HepG2 (cell line): ENCODE measurements at regions not wholly inside any gene's neighbourhood (a gene's known extent, or its start where the extent isn't known, plus 50 kb on each side); places are given as distances from the start of the nearest gene placed in this dataset.

ENCODE experiments used
- CBFB ChIP-seq: sonication (generic); formaldehyde crosslinking; IDR thresholded peaks from 2 replicates; pipeline ENCODE4 v1.4.0; 2020; ENCODE audit warnings: missing genetic modification reagents
- EZH2 ChIP-seq: conservative IDR thresholded peaks from 2 replicates; pipeline ENCODE4 v1.6.1; 2012; ENCODE audit warnings: mild to moderate bottlenecking, low read depth, low read length, moderate library complexity
- GFI1 ChIP-seq: sonication (generic); formaldehyde crosslinking; IDR thresholded peaks from 2 replicates; pipeline ENCODE4 v1.5.0; 2020; ENCODE audit warnings: missing genetic modification reagents, mild to moderate bottlenecking, borderline replicate concordance
- MED1 ChIP-seq: sonication (generic); formaldehyde crosslinking; IDR thresholded peaks from 2 replicates; pipeline ENCODE4 v1.4.0; 2020; ENCODE audit warnings: missing genetic modification reagents
- SCMH1 ChIP-seq: sonication (generic); formaldehyde crosslinking; IDR thresholded peaks from 2 replicates; pipeline ENCODE4 v1.9.0; 2021; ENCODE audit warnings: missing genetic modification reagents, mild to moderate bottlenecking, borderline replicate concordance
- ZNF274 ChIP-seq: sonication (generic); formaldehyde crosslinking; IDR thresholded peaks from 2 replicates; pipeline ENCODE4 v1.5.1; 2020; ENCODE audit warnings: mild to moderate bottlenecking, missing genetic modification reagents
- ZNF616 ChIP-seq: sonication (generic); formaldehyde crosslinking; IDR thresholded peaks from 2 replicates; pipeline ENCODE4 v1.5.0; 2020; ENCODE audit warnings: low read depth, mild to moderate bottlenecking, missing genetic modification reagents
- TF ChIP-seq, protein P1 (sequence below): sonication (generic); formaldehyde crosslinking; IDR thresholded peaks from 2 replicates; pipeline ENCODE4 v1.5.0; 2020; ENCODE audit warnings: mild to moderate bottlenecking, missing genetic modification reagents, moderate library complexity

DNA sequence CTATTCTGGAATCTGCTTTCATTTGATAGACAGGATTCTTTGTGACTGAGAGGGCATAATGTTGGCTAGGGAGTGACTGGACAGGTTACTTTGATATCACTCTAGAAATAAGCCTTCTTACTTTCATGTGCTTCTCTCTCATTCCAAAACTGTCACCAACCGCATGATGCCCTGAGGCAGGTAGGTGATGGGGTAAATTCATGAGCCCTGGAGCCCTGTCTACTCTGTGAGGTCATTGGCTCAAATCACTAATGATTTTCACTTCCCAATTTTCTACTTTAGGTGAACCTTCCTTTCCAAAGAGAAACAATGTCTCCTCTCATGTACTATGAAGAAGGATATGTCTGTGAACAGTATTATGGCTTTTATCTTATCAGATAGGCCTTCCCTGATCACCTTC, 596.7 kb downstream of the TUSC7 start:
- TF ChIP-seq EZH2 (no peak), GFI1 (CRISPR knock-in tag) (no peak), CBFB (CRISPR knock-in tag) (no peak), ZNF274 (CRISPR knock-in tag) (no peak), ZNF616 (no peak), MED1 (CRISPR knock-in tag) (no peak), SCMH1 (CRISPR knock-in tag) (no peak)
- TF ChIP-seq, protein P1, sequence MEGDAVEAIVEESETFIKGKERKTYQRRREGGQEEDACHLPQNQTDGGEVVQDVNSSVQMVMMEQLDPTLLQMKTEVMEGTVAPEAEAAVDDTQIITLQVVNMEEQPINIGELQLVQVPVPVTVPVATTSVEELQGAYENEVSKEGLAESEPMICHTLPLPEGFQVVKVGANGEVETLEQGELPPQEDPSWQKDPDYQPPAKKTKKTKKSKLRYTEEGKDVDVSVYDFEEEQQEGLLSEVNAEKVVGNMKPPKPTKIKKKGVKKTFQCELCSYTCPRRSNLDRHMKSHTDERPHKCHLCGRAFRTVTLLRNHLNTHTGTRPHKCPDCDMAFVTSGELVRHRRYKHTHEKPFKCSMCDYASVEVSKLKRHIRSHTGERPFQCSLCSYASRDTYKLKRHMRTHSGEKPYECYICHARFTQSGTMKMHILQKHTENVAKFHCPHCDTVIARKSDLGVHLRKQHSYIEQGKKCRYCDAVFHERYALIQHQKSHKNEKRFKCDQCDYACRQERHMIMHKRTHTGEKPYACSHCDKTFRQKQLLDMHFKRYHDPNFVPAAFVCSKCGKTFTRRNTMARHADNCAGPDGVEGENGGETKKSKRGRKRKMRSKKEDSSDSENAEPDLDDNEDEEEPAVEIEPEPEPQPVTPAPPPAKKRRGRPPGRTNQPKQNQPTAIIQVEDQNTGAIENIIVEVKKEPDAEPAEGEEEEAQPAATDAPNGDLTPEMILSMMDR (CRISPR knock-in tag), result no peak
